CD14-positive monocyte (primary cell): ENCODE measurements at regions not wholly inside any gene's neighbourhood (a gene's known extent, or its start where the extent isn't known, plus 50 kb on each side); places are given as distances from the start of the nearest gene placed in this dataset.

Experiments
- DNase-seq, 3 donors: peaks; one replicate each; pipeline ENCODE4 v3.0.0-alpha.2; 2011 to 2022
- H2AFZ ChIP-seq: 2 replicates; pipeline ENCODE4 v1.6.0; 2012; ENCODE audit warnings: mild to moderate bottlenecking, low read depth, low read length, inconsistent platforms; ENCODE audit not compliant: insufficient read depth, poor library complexity, severe bottlenecking
- H3K27ac ChIP-seq, 2 donors: 1 replicate in 1 of 2; 2 replicates in 1 of 2; pipeline ENCODE4 v1.5.1; 2012 to 2013; ENCODE audit warnings: low read length in 2 of 2, control low read depth in 1 of 2, inconsistent platforms in 1 of 2, low read depth in 1 of 2, mild to moderate bottlenecking in 1 of 2
- H3K27me3 ChIP-seq, 2 donors: one replicate each; pipeline versions ENCODE4 v1.6.0 to v1.6.1; 2011 to 2013; ENCODE audit warnings: low read length in 2 of 2; ENCODE audit not compliant: control insufficient read depth in 2 of 2, insufficient read depth in 2 of 2
- H3K36me3 ChIP-seq, 2 donors: replicated peaks in 1 of 2; 1 replicate in 1 of 2; 2 replicates in 1 of 2; pipeline versions ENCODE4 v1.5.1 to v1.6.1; 2012 to 2013; ENCODE audit warnings: low read length in 2 of 2, control low read depth in 1 of 2, inconsistent platforms in 1 of 2, mild to moderate bottlenecking in 1 of 2; ENCODE audit not compliant: insufficient read depth in 2 of 2, control insufficient read depth in 1 of 2
- H3K4me1 ChIP-seq, 2 donors: 1 replicate in 1 of 2; 2 replicates in 1 of 2; pipeline versions ENCODE4 v1.5.1 to v1.6.1; 2012 to 2013; ENCODE audit warnings: low read length in 2 of 2, control low read depth in 1 of 2, inconsistent platforms in 1 of 2, mild to moderate bottlenecking in 1 of 2, moderate library complexity in 1 of 2; ENCODE audit not compliant: insufficient read depth in 2 of 2, control insufficient read depth in 1 of 2
- H3K4me2 ChIP-seq: replicated peaks from 2 replicates; pipeline ENCODE3; 2012; ENCODE audit warnings: low read length, moderate library complexity, mild to moderate bottlenecking; ENCODE audit not compliant: poor library complexity, severe bottlenecking; ENCODE audit errors: extremely low read depth
- H3K4me3 ChIP-seq, 3 experiments: fragments of 200-600 bp in 1 of 3; sonication (generic) in 1 of 3; replicated peaks in 1 of 3; 1 replicate in 2 of 3; 2 replicates in 1 of 3; pipeline ENCODE4 v1.5.1; 2011 to 2013; ENCODE audit warnings: low read length in 3 of 3, mild to moderate bottlenecking in 3 of 3, control low read depth in 2 of 3, low read depth in 2 of 3, inconsistent platforms in 1 of 3, moderate library complexity in 1 of 3
- H3K79me2 ChIP-seq: 2 replicates; pipeline ENCODE4 v1.6.0; 2012; ENCODE audit warnings: mild to moderate bottlenecking, control low read depth, inconsistent platforms, low read length, moderate library complexity; ENCODE audit not compliant: insufficient read depth
- H3K9ac ChIP-seq: 2 replicates; pipeline ENCODE4 v1.6.0; 2017; ENCODE audit warnings: low read length, mild to moderate bottlenecking; ENCODE audit not compliant: insufficient read depth, poor library complexity, severe bottlenecking
- H3K9me3 ChIP-seq, 2 donors: replicated peaks in 1 of 2; 1 replicate in 1 of 2; 2 replicates in 1 of 2; pipeline versions ENCODE4 v1.5.1 to v1.6.1; 2012 to 2013; ENCODE audit warnings: low read length in 2 of 2, control low read depth in 1 of 2; ENCODE audit not compliant: control insufficient read depth in 1 of 2, insufficient read depth in 1 of 2
- H4K20me1 ChIP-seq: 2 replicates; pipeline ENCODE4 v1.6.0; 2012; ENCODE audit warnings: mild to moderate bottlenecking, low read length, control low read depth, moderate library complexity; ENCODE audit not compliant: insufficient read depth
- H3K27ac Mint-ChIP-seq, 7 donors: one replicate each; pipeline ENCODE4 v1.8.0; 2020; ENCODE audit warnings: mild to moderate bottlenecking in 7 of 7, mixed read lengths in 7 of 7, moderate library complexity in 6 of 7, inconsistent platforms in 2 of 7
- H3K27me3 Mint-ChIP-seq, 3 donors: one replicate each; pipeline ENCODE4 v1.8.0; 2021 to 2022; ENCODE audit warnings: low read depth in 3 of 3, mild to moderate bottlenecking in 3 of 3, mixed read lengths in 3 of 3, moderate library complexity in 3 of 3, inconsistent platforms in 1 of 3
- H3K36me3 Mint-ChIP-seq, 2 donors: one replicate each; pipeline ENCODE4 v1.8.0; 2020; ENCODE audit warnings: mixed read lengths in 2 of 2, inconsistent platforms in 1 of 2, mild to moderate bottlenecking in 1 of 2
- H3K4me1 Mint-ChIP-seq: one replicate; pipeline ENCODE4 v1.8.0; 2020; ENCODE audit warnings: mild to moderate bottlenecking, mixed read lengths
- H3K4me3 Mint-ChIP-seq, 2 donors: one replicate each; pipeline ENCODE4 v1.8.0; 2020; ENCODE audit warnings: mild to moderate bottlenecking in 2 of 2, mixed read lengths in 2 of 2, moderate library complexity in 1 of 2
- H3K9me3 Mint-ChIP-seq, 7 donors: one replicate each; pipeline ENCODE4 v1.8.0; 2020 to 2022; ENCODE audit warnings: mixed read lengths in 7 of 7, mild to moderate bottlenecking in 6 of 7, moderate library complexity in 6 of 7, inconsistent platforms in 2 of 7
- WGBS: methylation state at CpG from one replicate; pipeline ENCODE4 v1.1.5; 2013; ENCODE audit warnings: missing lambda C conversion rate; ENCODE audit not compliant: insufficient coverage; 5-methylcytosine and 5-hydroxymethylcytosine counted together
- intact Hi-C, 2 donors: fragments of 100-400 bp; cut with micrococcal nuclease; formaldehyde crosslinking; loops; one replicate each; pipeline versions ENCODE4 v1.15.0 to v1.15.1; 2023
- TF ChIP-seq, protein P1 (sequence below): fragments of 200-600 bp; IDR thresholded peaks from one replicate; pipeline ENCODE4 v1.8.0; 2022; ENCODE audit warnings: antibody characterized with exemption, mild to moderate bottlenecking

DNA sequence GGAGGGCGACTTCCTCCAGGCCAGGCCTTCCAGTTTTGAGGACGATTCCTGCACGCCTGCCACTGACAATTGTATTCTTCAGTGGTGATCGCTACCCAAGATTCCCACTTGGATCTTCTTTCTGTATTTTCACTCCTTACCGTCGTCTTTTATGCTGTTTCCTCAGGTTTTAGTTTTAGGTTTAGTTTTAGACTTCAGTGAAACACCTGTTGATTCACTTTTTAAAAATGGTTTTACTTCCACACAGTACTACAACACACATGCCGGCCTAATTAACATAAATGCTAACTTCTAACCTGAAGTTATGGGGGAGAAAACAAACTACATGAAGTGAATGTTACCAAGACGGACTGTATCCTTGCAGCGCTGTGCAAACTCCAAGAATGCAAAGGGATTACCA, 530.6 kb upstream of the MGMT start:
- intact Hi-C loops: no loop called here
- no peak overlapping the region for H3K4me3 Mint-ChIP-seq
- no peak overlapping the region for H3K27ac Mint-ChIP-seq
- Histone ChIP-seq H3K4me2 (no peak overlapping the region), H3K27ac (no peak overlapping the region), H3K9ac (no peak overlapping the region), H3K36me3 (no peaks in the 10 kb centered on the region), H3K79me2 (no peaks in the 10 kb centered on the region), H2AFZ (no peak overlapping the region), H3K27me3 (no peaks in the 10 kb centered on the region), H3K4me1 (no peaks in the 10 kb centered on the region), H3K4me3 (no peak overlapping the region), H4K20me1 (no peaks in the 10 kb centered on the region), H3K9me3 (no peaks in the 10 kb centered on the region)
- H3K4me1 Mint-ChIP-seq: no peaks in the 10 kb centered on the region
- WGBS: 100% methylated on average over 2 of the region's 9 CpGs
- no peaks in the 10 kb centered on the region for H3K36me3 Mint-ChIP-seq
- peaks cover 4 to 17% (median 7%) of the 10 kb centered on the region in 3 donors for H3K27me3 Mint-ChIP-seq
- peaks cover 0 to 4% (median 0%) of the 10 kb centered on the region in 7 donors for H3K9me3 Mint-ChIP-seq
- TF ChIP-seq, protein P1, sequence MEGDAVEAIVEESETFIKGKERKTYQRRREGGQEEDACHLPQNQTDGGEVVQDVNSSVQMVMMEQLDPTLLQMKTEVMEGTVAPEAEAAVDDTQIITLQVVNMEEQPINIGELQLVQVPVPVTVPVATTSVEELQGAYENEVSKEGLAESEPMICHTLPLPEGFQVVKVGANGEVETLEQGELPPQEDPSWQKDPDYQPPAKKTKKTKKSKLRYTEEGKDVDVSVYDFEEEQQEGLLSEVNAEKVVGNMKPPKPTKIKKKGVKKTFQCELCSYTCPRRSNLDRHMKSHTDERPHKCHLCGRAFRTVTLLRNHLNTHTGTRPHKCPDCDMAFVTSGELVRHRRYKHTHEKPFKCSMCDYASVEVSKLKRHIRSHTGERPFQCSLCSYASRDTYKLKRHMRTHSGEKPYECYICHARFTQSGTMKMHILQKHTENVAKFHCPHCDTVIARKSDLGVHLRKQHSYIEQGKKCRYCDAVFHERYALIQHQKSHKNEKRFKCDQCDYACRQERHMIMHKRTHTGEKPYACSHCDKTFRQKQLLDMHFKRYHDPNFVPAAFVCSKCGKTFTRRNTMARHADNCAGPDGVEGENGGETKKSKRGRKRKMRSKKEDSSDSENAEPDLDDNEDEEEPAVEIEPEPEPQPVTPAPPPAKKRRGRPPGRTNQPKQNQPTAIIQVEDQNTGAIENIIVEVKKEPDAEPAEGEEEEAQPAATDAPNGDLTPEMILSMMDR: no peak
- no peak for DNase-seq

DNA sequence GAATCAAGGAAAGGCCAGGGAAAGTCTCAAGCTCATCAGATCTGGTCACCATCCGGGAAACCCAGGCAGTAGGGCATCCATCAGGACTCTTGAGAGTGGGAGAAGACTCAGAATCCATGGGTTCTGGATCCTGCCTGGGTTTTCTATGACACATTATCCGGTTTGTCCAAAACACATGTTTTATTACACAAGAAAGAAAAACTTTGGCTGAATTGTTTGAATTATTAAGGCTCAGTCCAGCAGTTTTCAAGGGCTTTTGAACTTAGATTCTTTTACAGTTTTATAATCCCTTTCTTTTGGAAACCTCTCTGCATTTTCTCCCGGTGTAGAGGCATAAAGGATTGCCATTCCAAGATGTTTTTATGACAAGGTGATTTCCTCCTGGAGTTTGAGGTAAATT, 528.5 kb upstream of the MGMT start:
- TF ChIP-seq, protein P1: no peak
- H3K4me3 ChIP-seq: no peak overlapping the region
- intact Hi-C loops: no loop called here

More for the DNA sequence above, 528.5 kb upstream of the MGMT start:
- Histone ChIP-seq H3K4me1 (no peaks in the 10 kb centered on the region), H3K27me3 (no peaks in the 10 kb centered on the region), H3K9ac (no peak overlapping the region), H3K79me2 (no peaks in the 10 kb centered on the region), H3K9me3 (no peaks in the 10 kb centered on the region), H2AFZ (no peak overlapping the region), H3K27ac (no peak overlapping the region), H4K20me1 (no peaks in the 10 kb centered on the region), H3K36me3 (no peaks in the 10 kb centered on the region), H3K4me2 (no peak overlapping the region)
- no peak for DNase-seq
- Mint-ChIP-seq H3K27ac (no peak overlapping the region), H3K27me3 (peaks cover 4 to 14% (median 7%) of the 10 kb centered on the region in 3 donors), H3K4me3 (no peak overlapping the region), H3K36me3 (no peaks in the 10 kb centered on the region), H3K9me3 (peaks cover 0 to 3% (median 0%) of the 10 kb centered on the region in 7 donors), H3K4me1 (no peaks in the 10 kb centered on the region)
- WGBS: 86% methylated on average over 1 of the region's 3 CpGs
